Fibroblast of lung (primary cell): ENCODE measurements at regions not wholly inside any gene's neighbourhood (a gene's known extent, or its start where the extent isn't known, plus 50 kb on each side); places are given as distances from the start of the nearest gene placed in this dataset.

Source experiments
- EZH2 ChIP-seq: IDR thresholded peaks from 2 replicates; pipeline ENCODE4 v1.5.1; 2012; ENCODE audit warnings: low read length, control low read depth, mild to moderate bottlenecking; ENCODE audit errors: missing control alignments
- TF ChIP-seq, protein P1 (sequence below), 2 donors: IDR thresholded peaks in 1 of 2; conservative IDR thresholded peaks in 1 of 2; 1 replicate in 1 of 2; 2 replicates in 1 of 2; pipeline ENCODE4 v1.5.1; 2011 to 2012; ENCODE audit warnings: low read length in 2 of 2, control low read depth in 1 of 2, inconsistent platforms in 1 of 2, low read depth in 1 of 2, mild to moderate bottlenecking in 1 of 2

DNA sequence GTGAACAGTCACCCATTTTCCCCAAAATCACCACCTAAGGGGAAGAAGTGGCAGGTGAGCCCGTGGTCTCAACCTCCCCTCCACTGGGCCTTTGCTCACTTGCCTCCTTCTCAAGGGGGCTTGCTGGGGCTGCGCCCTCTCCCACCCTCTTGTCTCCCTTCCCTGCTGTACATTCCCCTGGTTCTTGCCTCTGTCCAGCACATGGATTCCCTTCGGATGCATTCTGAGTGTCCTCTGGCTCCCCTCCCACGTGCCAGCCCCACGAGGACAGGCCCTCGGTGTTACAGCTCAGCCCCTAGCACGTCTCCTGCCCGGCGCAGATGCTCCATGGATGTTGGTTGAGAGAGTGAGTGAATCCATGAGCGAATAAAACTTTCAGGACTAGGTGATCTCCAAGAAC is 367.8 kb upstream of the SULF2 start:
- TF ChIP-seq, protein P1, sequence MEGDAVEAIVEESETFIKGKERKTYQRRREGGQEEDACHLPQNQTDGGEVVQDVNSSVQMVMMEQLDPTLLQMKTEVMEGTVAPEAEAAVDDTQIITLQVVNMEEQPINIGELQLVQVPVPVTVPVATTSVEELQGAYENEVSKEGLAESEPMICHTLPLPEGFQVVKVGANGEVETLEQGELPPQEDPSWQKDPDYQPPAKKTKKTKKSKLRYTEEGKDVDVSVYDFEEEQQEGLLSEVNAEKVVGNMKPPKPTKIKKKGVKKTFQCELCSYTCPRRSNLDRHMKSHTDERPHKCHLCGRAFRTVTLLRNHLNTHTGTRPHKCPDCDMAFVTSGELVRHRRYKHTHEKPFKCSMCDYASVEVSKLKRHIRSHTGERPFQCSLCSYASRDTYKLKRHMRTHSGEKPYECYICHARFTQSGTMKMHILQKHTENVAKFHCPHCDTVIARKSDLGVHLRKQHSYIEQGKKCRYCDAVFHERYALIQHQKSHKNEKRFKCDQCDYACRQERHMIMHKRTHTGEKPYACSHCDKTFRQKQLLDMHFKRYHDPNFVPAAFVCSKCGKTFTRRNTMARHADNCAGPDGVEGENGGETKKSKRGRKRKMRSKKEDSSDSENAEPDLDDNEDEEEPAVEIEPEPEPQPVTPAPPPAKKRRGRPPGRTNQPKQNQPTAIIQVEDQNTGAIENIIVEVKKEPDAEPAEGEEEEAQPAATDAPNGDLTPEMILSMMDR (conservative IDR thresholded peaks at IDR 0.05 in 1 of 2, IDR thresholded peaks at IDR 0.05 in 1 of 2; ENCODE audit: low read depth in 1 of 2, low read length in 2 of 2) = no peak
- no peak for TF ChIP-seq EZH2
